Activated T-cell treated with anti-CD3 and anti-CD28 coated beads, Interleukin-2, amount 50 U/mL, for 72 hours (primary cell): ENCODE measurements at regions not wholly inside any gene's neighbourhood (a gene's known extent, or its start where the extent isn't known, plus 50 kb on each side); places are given as distances from the start of the nearest gene placed in this dataset.
"Not testable (repeated sequence)": the region's sequence is repeated elsewhere in the genome, so short reads cannot be mapped to it uniquely, and the experiment has no call there.

Experiments used
- ATAC-seq, 2 donors: fragments of 150-1000 bp; cut with Tn5 transposase; replicated peaks in 1 of 2; 2 replicates each; pipeline ENCODE4 v1.10.0; 2021; ENCODE audit warnings: moderate library complexity in 2 of 2, mild to moderate bottlenecking in 1 of 2
- DNase-seq, 2 donors: peaks; one replicate each; pipeline ENCODE4 v3.0.0; 2021 to 2022; ENCODE audit warnings: mixed read lengths in 1 of 2
- H3K27ac Mint-ChIP-seq: one replicate; pipeline ENCODE4 v1.8.0; 2022; ENCODE audit warnings: mild to moderate bottlenecking, moderate library complexity, mixed read lengths
- H3K27me3 Mint-ChIP-seq: one replicate; pipeline ENCODE4 v1.8.0; 2022; ENCODE audit warnings: low read depth, mixed read lengths
- H3K36me3 Mint-ChIP-seq, 2 donors: one replicate each; pipeline ENCODE4 v1.8.0; 2022; ENCODE audit warnings: mixed read lengths in 2 of 2, mild to moderate bottlenecking in 1 of 2; ENCODE audit not compliant: insufficient read depth in 2 of 2
- H3K4me1 Mint-ChIP-seq: one replicate; pipeline ENCODE4 v1.8.0; 2022; ENCODE audit warnings: low read depth, mixed read lengths
- H3K4me3 Mint-ChIP-seq, 2 donors: one replicate each; pipeline ENCODE4 v1.8.0; 2022; ENCODE audit warnings: mild to moderate bottlenecking in 2 of 2, mixed read lengths in 2 of 2, moderate library complexity in 2 of 2
- H3K9me3 Mint-ChIP-seq, 2 donors: one replicate each; pipeline ENCODE4 v1.8.0; 2022; ENCODE audit warnings: mixed read lengths in 2 of 2

DNA sequence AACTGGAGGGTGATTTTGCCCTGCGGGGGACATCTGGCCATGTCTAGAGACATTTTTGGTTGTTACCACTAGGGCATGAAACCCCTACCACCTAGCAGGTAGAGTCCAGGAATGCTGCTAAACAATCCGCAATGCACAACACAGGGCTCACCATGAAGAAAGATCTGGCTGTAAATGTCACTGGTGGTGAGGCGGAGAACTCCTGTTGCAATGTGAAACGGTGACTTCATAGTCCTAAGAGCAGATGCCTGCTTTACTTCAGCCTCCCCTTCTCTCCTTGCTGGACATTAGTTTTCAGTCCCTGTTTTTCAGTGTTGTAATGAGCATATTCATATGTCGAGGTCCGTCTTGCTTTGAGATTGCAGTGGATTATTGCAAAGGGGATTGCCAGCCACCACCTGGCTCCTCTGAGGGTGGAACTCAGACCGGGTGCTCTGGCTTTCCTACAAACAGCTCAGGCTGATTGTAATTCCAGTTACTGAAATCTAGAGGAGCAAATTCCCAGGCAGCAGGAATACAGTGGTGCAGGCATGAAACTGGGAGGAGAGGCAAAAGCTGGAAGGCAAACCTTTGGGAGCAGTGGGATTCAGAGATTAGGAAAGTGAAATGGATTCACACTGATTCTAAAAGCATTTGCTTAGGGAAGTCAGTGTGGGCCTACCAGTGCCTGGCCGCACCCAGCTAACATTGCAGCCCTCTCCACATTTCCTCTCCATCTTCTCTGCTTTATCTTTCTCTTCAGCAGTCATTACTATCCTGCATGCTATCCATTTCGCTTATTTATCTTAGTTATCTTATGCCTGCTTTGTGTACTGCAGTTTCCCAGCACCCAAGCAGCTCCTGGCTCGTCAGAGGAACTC is 76.1 kb upstream of the PCDH8 start:
- H3K9me3 Mint-ChIP-seq = peaks cover 0 to 2% of the 10 kb centered on the region in 2 donors
- no peaks in the 10 kb centered on the region for H3K4me1 Mint-ChIP-seq
- DNase-seq (no peak), ATAC-seq (no peak)
- no peaks in the 10 kb centered on the region for H3K36me3 Mint-ChIP-seq
- H3K27ac Mint-ChIP-seq = no peak overlapping the region
- peaks cover 14% of the 10 kb centered on the region for H3K27me3 Mint-ChIP-seq
- no peak overlapping the region for H3K4me3 Mint-ChIP-seq

DNA sequence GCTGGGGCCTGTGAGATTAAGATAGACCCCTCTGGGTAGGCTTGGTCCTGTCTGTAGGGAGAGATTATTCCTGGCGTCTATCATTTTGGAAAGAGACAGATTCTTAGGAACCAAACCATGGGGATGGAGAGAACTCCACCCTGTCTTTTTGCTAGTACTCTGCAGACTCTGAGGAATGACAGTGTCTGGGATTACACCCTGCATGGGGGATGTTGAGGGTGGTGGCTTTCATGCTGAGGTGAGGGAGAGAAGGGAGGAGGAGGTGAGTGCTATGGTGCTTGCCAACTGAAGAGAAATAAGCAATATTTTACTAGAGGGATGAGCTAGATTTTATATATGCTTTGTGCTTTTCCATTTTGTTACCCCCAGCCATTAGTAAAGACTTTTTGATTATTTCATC is 74.5 kb upstream of the PCDH8 start:
- no peaks in the 10 kb centered on the region for H3K9me3 Mint-ChIP-seq
- H3K27ac Mint-ChIP-seq = no peak overlapping the region
- no peak overlapping the region for H3K4me3 Mint-ChIP-seq
- H3K36me3 Mint-ChIP-seq = no peaks in the 10 kb centered on the region
- ATAC-seq = no peak
- no peaks in the 10 kb centered on the region for H3K4me1 Mint-ChIP-seq
- no peak for DNase-seq
- H3K27me3 Mint-ChIP-seq = peaks cover 11% of the 10 kb centered on the region

- H3K27me3 Mint-ChIP-seq = peaks cover 11% of the 10 kb centered on the region
- H3K4me1 Mint-ChIP-seq = no peaks in the 10 kb centered on the region
- H3K27ac Mint-ChIP-seq = no peak overlapping the region
- H3K4me3 Mint-ChIP-seq = no peak overlapping the region
- no peak for DNase-seq
- no peaks in the 10 kb centered on the region for H3K36me3 Mint-ChIP-seq
- peaks cover 0 to 6% of the 10 kb centered on the region in 2 donors for H3K9me3 Mint-ChIP-seq
- ATAC-seq = no peak
Observed at GRCh38 chr13:52921194-52921593, 72.8 kb upstream of the PCDH8 start.

- Mint-ChIP-seq H3K4me1 (no peaks in the 10 kb centered on the region), H3K36me3 (no peaks in the 10 kb centered on the region), H3K27me3 (peaks cover 11% of the 10 kb centered on the region), H3K4me3 (no peak overlapping the region), H3K9me3 (peaks cover 0 to 8% of the 10 kb centered on the region in 2 donors), H3K27ac (no peak overlapping the region)
- no peak for DNase-seq
- ATAC-seq = no peak
Observed at GRCh38 chr13:52916486-52916990, 68.1 kb upstream of the PCDH8 start.

- peaks cover 7% of the 10 kb centered on the region for H3K27me3 Mint-ChIP-seq
- peaks cover 0 to 2% of the 10 kb centered on the region in 2 donors for H3K9me3 Mint-ChIP-seq
- no peak overlapping the region for H3K4me3 Mint-ChIP-seq
- H3K36me3 Mint-ChIP-seq = no peaks in the 10 kb centered on the region
- ATAC-seq (no peak), DNase-seq (no peak)
- no peaks in the 10 kb centered on the region for H3K4me1 Mint-ChIP-seq
- no peak overlapping the region for H3K27ac Mint-ChIP-seq
Observed at GRCh38 chr13:52911340-52911739, 62.9 kb upstream of the PCDH8 start.

DNA sequence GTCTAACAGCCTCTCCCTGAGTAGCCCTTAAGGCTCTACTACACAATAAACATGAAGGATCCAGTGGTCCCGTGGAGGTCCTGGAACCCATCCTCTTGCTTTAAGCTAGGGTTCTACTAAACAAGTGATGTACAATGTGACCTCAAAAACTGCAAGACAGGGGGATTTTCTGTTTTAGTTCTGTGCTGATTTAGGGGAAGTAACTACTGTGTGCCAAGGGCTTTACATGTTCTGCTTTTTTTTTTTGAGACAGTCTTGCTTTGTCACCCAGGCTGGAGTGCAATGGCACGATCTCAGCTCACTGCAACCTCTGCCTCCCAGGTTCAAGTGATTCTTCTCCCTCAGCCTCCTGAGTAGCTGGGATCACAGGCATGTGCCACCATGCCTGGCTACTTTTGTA is 61.9 kb upstream of the PCDH8 start:
- ATAC-seq = not testable (repeated sequence)

GRCh38 chr13:52906122-52906903 is 57.9 kb upstream of the PCDH8 start:
- H3K9me3 Mint-ChIP-seq = no peaks in the 10 kb centered on the region

More for the DNA sequence above, 61.9 kb upstream of the PCDH8 start:
- H3K27ac Mint-ChIP-seq, DNase-seq, H3K9me3 Mint-ChIP-seq, H3K36me3 Mint-ChIP-seq, H3K4me3 Mint-ChIP-seq, H3K4me1 Mint-ChIP-seq: not testable (repeated sequence)
- H3K27me3 Mint-ChIP-seq = peaks cover 17% of the 10 kb centered on the region

GRCh38 chr13:52905701-52906100 is 57.3 kb upstream of the PCDH8 start:
- H3K27me3 Mint-ChIP-seq = peaks cover 24% of the 10 kb centered on the region
- H3K27ac Mint-ChIP-seq = no peak overlapping the region
- H3K9me3 Mint-ChIP-seq = no peaks in the 10 kb centered on the region
- no peak overlapping the region for H3K4me3 Mint-ChIP-seq
- no peaks in the 10 kb centered on the region for H3K4me1 Mint-ChIP-seq
- H3K36me3 Mint-ChIP-seq = no peaks in the 10 kb centered on the region
- DNase-seq (no peak), ATAC-seq (no peak)

More at GRCh38 chr13:52906122-52906903, 57.9 kb upstream of the PCDH8 start:
- Mint-ChIP-seq H3K27me3 (peaks cover 24% of the 10 kb centered on the region), H3K27ac (no peak overlapping the region), H3K36me3 (no peaks in the 10 kb centered on the region), H3K4me1 (no peaks in the 10 kb centered on the region), H3K4me3 (no peak overlapping the region)
- no peak for DNase-seq
- no peak for ATAC-seq

GRCh38 chr13:52903320-52903719 is 54.9 kb upstream of the PCDH8 start:
- H3K9me3 Mint-ChIP-seq = no peaks in the 10 kb centered on the region
- no peak for ATAC-seq
- H3K36me3 Mint-ChIP-seq = no peaks in the 10 kb centered on the region
- no peak overlapping the region for H3K27ac Mint-ChIP-seq
- peaks cover 24% of the 10 kb centered on the region for H3K27me3 Mint-ChIP-seq
- no peaks in the 10 kb centered on the region for H3K4me1 Mint-ChIP-seq
- H3K4me3 Mint-ChIP-seq = no peak overlapping the region
- DNase-seq = no peak

GRCh38 chr13:52899206-52899605 is 50.8 kb upstream of the PCDH8 start:
- Mint-ChIP-seq H3K9me3 (no peaks in the 10 kb centered on the region), H3K4me1 (no peaks in the 10 kb centered on the region), H3K27me3 (no peaks in the 10 kb centered on the region), H3K27ac (no peak overlapping the region), H3K36me3 (no peaks in the 10 kb centered on the region), H3K4me3 (no peak overlapping the region)
- DNase-seq = no peak
- ATAC-seq = no peak
